Neural crest cell (in vitro differentiated cells): ENCODE measurements at regions not wholly inside any gene's neighbourhood (a gene's known extent, or its start where the extent isn't known, plus 50 kb on each side); places are given as distances from the start of the nearest gene placed in this dataset.

Source experiments
- DNase-seq: peaks from one replicate; pipeline ENCODE4 v3.0.0; 2021; ENCODE audit warnings: low read depth, mixed read lengths, low spot score
- H3K27ac Mint-ChIP-seq: one replicate; pipeline ENCODE4 v1.8.0; 2021; ENCODE audit warnings: mild to moderate bottlenecking, mixed read lengths; ENCODE audit not compliant: unreplicated experiment
- H3K27me3 Mint-ChIP-seq: 2 replicates; pipeline ENCODE4 v1.8.0; 2021; ENCODE audit warnings: low read depth, mild to moderate bottlenecking, mixed read lengths
- H3K36me3 Mint-ChIP-seq: 2 replicates; pipeline ENCODE4 v1.8.0; 2021; ENCODE audit warnings: low read depth, mild to moderate bottlenecking, mixed read lengths
- H3K4me1 Mint-ChIP-seq: 2 replicates; pipeline ENCODE4 v1.8.0; 2021; ENCODE audit warnings: mixed read lengths
- H3K4me3 Mint-ChIP-seq: one replicate; pipeline ENCODE4 v1.8.0; 2021; ENCODE audit warnings: mild to moderate bottlenecking, mixed read lengths
- H3K9me3 Mint-ChIP-seq: 2 replicates; pipeline ENCODE4 v1.8.0; 2021; ENCODE audit warnings: mixed read lengths
- TF ChIP-seq, protein P1 (sequence below): fragments of 200-600 bp; sonication (generic); conservative IDR thresholded peaks from 2 replicates; pipeline ENCODE4 v1.5.0; 2021; ENCODE audit warnings: antibody characterized with exemption, mild to moderate bottlenecking

DNA sequence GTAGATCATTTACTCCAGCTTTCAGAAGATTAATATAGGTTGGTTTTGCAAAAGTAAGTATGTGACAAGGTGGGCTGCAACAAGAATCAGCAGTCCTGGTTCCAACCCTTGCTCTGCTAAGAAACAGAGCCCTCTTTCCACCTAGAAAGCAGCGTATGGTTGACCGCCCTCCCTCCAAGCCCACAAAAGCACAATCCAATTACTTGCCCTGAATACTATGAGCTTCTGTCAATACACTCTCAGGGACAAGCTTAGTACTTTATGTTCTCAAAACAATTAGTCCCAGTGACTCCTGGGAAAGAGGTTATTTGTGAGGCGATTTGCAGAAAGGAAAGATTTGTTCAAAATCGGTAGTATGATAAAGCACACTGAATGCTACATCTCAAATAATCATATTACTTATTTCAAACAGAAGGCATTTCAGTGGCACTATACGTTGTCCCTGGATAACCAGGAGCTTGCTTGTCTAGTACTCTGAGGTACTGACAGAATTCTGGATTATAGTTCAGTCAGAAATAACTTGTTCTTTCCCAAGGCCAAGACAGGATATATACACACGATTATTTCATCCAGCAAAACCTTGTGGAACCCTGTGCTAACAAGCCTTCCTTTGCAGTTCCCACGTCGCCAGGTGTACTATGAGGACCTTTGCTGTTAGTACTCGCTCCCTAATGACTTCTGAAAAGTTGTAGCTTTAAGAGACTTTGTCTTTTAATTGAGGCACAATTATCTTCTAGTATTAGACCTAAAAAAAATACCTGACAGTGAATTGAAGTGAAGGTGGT is 96.9 kb upstream of the ADTRP start:
- H3K36me3 Mint-ChIP-seq = peaks cover 4% of the 10 kb centered on the region
- H3K4me1 Mint-ChIP-seq = peaks cover 12% of the 10 kb centered on the region
- TF ChIP-seq, protein P1, sequence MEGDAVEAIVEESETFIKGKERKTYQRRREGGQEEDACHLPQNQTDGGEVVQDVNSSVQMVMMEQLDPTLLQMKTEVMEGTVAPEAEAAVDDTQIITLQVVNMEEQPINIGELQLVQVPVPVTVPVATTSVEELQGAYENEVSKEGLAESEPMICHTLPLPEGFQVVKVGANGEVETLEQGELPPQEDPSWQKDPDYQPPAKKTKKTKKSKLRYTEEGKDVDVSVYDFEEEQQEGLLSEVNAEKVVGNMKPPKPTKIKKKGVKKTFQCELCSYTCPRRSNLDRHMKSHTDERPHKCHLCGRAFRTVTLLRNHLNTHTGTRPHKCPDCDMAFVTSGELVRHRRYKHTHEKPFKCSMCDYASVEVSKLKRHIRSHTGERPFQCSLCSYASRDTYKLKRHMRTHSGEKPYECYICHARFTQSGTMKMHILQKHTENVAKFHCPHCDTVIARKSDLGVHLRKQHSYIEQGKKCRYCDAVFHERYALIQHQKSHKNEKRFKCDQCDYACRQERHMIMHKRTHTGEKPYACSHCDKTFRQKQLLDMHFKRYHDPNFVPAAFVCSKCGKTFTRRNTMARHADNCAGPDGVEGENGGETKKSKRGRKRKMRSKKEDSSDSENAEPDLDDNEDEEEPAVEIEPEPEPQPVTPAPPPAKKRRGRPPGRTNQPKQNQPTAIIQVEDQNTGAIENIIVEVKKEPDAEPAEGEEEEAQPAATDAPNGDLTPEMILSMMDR = no peak
- H3K27ac Mint-ChIP-seq = no peak overlapping the region
- no peak for DNase-seq
- no peaks in the 10 kb centered on the region for H3K27me3 Mint-ChIP-seq
- H3K9me3 Mint-ChIP-seq = peaks cover 11% of the 10 kb centered on the region
- no peak overlapping the region for H3K4me3 Mint-ChIP-seq

DNA sequence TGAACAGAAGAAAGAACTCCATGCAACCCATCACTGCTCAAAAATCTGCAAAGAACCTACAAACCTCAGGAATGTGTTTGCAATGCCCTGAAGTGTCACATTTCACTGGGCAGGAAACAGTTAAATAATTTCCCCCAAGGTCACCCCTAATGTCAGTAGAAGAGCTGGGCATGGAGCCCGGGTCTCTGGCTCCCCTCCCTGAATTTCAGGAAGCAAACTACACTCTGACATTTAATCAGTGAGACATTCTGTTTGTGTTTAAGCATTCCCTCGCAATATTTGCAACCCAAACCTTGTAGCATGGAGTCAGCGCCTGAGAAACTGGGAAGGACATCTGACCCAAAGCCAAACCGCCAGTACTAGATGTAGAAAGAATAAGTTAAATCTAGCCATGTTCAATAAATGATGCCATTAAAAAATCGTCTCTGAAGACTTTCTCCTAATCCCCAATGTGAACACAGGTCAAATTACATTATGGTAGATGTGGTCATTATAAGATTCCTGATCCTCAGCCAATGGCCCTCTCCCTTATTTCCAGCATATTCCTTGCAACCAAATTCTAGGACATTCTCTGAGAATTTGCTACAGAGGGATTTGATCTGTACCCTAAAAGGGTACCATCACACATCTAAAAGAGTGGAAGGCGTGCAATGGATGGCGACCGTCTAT is 91.2 kb upstream of the ADTRP start:
- Mint-ChIP-seq H3K4me1 (no peaks in the 10 kb centered on the region), H3K27me3 (no peaks in the 10 kb centered on the region), H3K27ac (no peak overlapping the region), H3K4me3 (no peak overlapping the region), H3K36me3 (no peaks in the 10 kb centered on the region), H3K9me3 (peaks cover 7% of the 10 kb centered on the region)
- no peak for DNase-seq
- TF ChIP-seq, protein P1 = no peak

GRCh38 chr6:11868392-11868791 is 89.8 kb upstream of the ADTRP start:
- Mint-ChIP-seq H3K27ac (no peak overlapping the region), H3K4me3 (no peak overlapping the region), H3K36me3 (no peaks in the 10 kb centered on the region), H3K27me3 (no peaks in the 10 kb centered on the region), H3K4me1 (no peaks in the 10 kb centered on the region), H3K9me3 (peaks cover 9% of the 10 kb centered on the region)
- TF ChIP-seq, protein P1 = no peak
- DNase-seq = no peak

- H3K36me3 Mint-ChIP-seq = no peaks in the 10 kb centered on the region
Observed at GRCh38 chr6:11865680-11866300, 87.2 kb upstream of the ADTRP start.

GRCh38 chr6:11858439-11858838 is 79.8 kb upstream of the ADTRP start:
- Mint-ChIP-seq H3K36me3 (no peaks in the 10 kb centered on the region), H3K27me3 (no peaks in the 10 kb centered on the region), H3K9me3 (no peaks in the 10 kb centered on the region), H3K27ac (no peak overlapping the region), H3K4me1 (no peaks in the 10 kb centered on the region), H3K4me3 (no peak overlapping the region)
- DNase-seq = no peak
- TF ChIP-seq, protein P1 = no peak

More at GRCh38 chr6:11865680-11866300, 87.2 kb upstream of the ADTRP start:
- TF ChIP-seq, protein P1 = no peak
- no peaks in the 10 kb centered on the region for H3K4me1 Mint-ChIP-seq
- no peak overlapping the region for H3K4me3 Mint-ChIP-seq
- no peaks in the 10 kb centered on the region for H3K27me3 Mint-ChIP-seq
- DNase-seq = no peak
- peaks cover 4% of the 10 kb centered on the region for H3K9me3 Mint-ChIP-seq
- H3K27ac Mint-ChIP-seq = no peak overlapping the region
